Neutrophil (primary cell): ENCODE measurements at regions not wholly inside any gene's neighbourhood (a gene's known extent, or its start where the extent isn't known, plus 50 kb on each side); places are given as distances from the start of the nearest gene placed in this dataset.
"Not testable (repeated sequence)": the region's sequence is repeated elsewhere in the genome, so short reads cannot be mapped to it uniquely, and the experiment has no call there.

ENCODE experiments used
- H3K27ac ChIP-seq: fragments of 200-600 bp; sonication (generic); 2 replicates; pipeline ENCODE4 v1.5.1; 2016; ENCODE audit warnings: mild to moderate bottlenecking, moderate library complexity
- H3K27me3 ChIP-seq: fragments of 200-600 bp; sonication (generic); 2 replicates; pipeline ENCODE4 v1.6.0; 2016; ENCODE audit warnings: mild to moderate bottlenecking
- H3K36me3 ChIP-seq: fragments of 200-600 bp; sonication (generic); 2 replicates; pipeline ENCODE4 v1.5.1; 2017
- H3K4me1 ChIP-seq, 2 experiments: fragments of 200-600 bp in 1 of 2; sonication (generic) in 1 of 2; 1 replicate in 1 of 2; 2 replicates in 1 of 2; pipeline versions ENCODE4 v1.5.1 to v1.6.1; 2013 to 2016; ENCODE audit warnings: low read depth in 1 of 2, low read length in 1 of 2, mild to moderate bottlenecking in 1 of 2, moderate library complexity in 1 of 2; ENCODE audit not compliant: control insufficient read depth in 1 of 2, insufficient read depth in 1 of 2
- H3K4me3 ChIP-seq, 2 experiments: fragments of 200-600 bp in 1 of 2; sonication (generic) in 1 of 2; 1 replicate in 1 of 2; 2 replicates in 1 of 2; pipeline ENCODE4 v1.5.1; 2013 to 2016; ENCODE audit warnings: low read depth in 1 of 2, low read length in 1 of 2, mild to moderate bottlenecking in 1 of 2, moderate library complexity in 1 of 2
- H3K9me3 ChIP-seq: fragments of 200-600 bp; sonication (generic); 2 replicates; pipeline ENCODE4 v1.5.1; 2016
- TF ChIP-seq, protein P1 (sequence below): fragments of 200-600 bp; sonication (generic); IDR thresholded peaks from 2 replicates; pipeline ENCODE4 v1.5.1; 2016; ENCODE audit warnings: antibody characterized with exemption

DNA sequence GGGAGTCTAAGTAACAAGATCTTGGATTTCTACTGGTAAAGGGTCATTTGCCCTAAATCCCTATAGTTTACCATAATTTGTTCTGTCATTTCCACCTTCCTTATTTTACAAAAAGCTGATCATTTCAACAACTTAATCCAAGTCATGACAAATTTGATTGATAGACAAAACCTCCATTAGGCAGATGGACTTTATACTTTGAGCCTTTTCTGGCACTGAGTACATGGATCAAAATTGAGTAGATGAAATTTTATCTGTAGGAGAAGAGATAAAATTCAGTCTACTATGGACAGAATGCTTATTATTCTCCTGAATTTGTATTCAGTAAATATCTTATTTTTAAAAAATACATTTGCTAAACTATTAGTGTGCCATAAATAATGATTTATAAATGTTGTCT lies 62.6 kb upstream of the NRIP1 start:
- no peak overlapping the region for H3K4me3 ChIP-seq
- no peaks in the 10 kb centered on the region for H3K36me3 ChIP-seq
- H3K9me3 ChIP-seq = no peaks in the 10 kb centered on the region
- TF ChIP-seq, protein P1, sequence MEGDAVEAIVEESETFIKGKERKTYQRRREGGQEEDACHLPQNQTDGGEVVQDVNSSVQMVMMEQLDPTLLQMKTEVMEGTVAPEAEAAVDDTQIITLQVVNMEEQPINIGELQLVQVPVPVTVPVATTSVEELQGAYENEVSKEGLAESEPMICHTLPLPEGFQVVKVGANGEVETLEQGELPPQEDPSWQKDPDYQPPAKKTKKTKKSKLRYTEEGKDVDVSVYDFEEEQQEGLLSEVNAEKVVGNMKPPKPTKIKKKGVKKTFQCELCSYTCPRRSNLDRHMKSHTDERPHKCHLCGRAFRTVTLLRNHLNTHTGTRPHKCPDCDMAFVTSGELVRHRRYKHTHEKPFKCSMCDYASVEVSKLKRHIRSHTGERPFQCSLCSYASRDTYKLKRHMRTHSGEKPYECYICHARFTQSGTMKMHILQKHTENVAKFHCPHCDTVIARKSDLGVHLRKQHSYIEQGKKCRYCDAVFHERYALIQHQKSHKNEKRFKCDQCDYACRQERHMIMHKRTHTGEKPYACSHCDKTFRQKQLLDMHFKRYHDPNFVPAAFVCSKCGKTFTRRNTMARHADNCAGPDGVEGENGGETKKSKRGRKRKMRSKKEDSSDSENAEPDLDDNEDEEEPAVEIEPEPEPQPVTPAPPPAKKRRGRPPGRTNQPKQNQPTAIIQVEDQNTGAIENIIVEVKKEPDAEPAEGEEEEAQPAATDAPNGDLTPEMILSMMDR = no peak
- no peaks in the 10 kb centered on the region for H3K4me1 ChIP-seq
- H3K27ac ChIP-seq = no peak overlapping the region
- H3K27me3 ChIP-seq = no peaks in the 10 kb centered on the region

DNA sequence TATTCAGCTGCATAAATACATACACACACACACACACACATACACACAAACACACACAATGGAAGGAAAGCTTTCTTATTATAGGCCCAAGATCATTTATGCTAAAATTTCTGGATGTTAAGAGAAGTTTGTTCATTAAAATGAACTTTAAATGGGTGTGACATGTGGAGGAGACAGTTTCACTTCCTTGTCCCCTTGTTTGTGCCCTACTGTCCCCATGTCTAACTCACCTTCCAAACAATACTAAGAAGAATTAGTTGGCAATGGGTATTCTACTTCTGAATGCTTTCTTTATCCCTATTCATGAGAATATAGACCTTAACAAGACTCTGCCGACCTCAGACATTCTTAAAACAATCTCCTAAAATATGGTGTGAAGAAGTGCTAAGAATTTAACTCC lies 63.5 kb upstream of the NRIP1 start:
- Histone ChIP-seq H3K27me3 (no peaks in the 10 kb centered on the region), H3K4me1 (no peaks in the 10 kb centered on the region), H3K36me3 (no peaks in the 10 kb centered on the region), H3K9me3 (no peaks in the 10 kb centered on the region), H3K4me3 (no peak overlapping the region), H3K27ac (no peak overlapping the region)
- TF ChIP-seq, protein P1 = no peak

DNA sequence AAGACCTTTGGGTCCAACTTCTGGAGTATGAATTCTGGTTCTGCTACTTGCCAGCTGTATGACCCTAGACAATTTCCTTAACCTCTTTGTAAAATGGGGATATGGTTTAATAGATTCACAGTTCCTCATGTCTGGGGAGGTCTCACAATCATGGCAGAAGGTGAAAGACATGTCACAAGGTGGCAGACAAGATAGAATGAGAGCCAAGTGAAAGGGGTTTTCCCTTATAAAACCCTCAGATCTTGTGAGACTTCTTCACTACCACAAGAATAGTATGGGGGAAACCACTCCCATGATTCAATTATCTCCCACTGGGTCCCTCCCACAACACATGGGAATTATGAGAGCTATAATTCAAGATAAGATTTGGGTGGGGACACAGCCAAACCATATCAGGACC lies 63.9 kb upstream of the NRIP1 start:
- not testable (repeated sequence) for H3K4me3 ChIP-seq, H3K9me3 ChIP-seq, H3K27me3 ChIP-seq, H3K4me1 ChIP-seq, H3K36me3 ChIP-seq, H3K27ac ChIP-seq

DNA sequence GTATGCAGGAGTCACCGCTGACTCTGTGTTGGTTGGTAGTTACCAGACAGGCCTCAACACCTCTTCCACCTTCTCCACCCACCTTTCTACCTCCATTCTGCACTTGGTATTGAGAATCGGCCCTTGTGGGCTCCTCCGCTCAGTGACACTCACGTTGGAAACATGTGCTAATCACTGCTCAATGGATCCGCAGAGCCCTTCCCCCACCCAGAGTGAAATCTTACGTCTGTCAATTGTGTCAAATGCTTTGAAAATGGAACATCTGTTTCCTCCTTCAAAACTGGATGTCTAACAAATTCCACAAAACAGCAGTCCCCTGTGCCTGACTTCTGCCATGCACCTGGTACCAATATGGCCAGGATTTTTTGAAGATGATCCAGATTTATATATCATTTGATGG lies 65.5 kb upstream of the NRIP1 start:
- Histone ChIP-seq H3K36me3 (no peaks in the 10 kb centered on the region), H3K27me3 (no peaks in the 10 kb centered on the region), H3K27ac (no peak overlapping the region), H3K4me3 (no peak overlapping the region), H3K4me1 (peaks cover 0 to 6% of the 10 kb centered on the region in 2 experiments), H3K9me3 (no peaks in the 10 kb centered on the region)
- TF ChIP-seq, protein P1 = no peak

DNA sequence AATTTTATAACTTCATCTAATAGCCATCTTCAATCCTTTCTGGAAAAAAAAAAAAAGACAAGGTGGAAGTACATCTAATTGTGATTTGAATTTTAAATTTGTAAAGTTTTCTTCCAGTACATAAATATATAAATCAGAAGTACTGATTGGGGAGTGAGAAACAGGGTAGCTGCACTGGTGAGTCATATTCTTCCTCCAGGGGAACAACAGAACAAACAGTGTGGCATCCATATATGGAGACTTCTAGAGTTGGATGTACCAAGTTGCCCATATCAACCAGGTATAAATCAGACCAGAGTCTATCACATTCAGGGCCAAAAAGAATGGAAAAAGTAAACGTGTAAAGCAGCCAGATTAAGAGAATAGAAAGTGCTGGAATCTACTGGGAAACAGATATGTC lies 66.0 kb upstream of the NRIP1 start:
- H3K4me1 ChIP-seq = peaks cover 0 to 6% of the 10 kb centered on the region in 2 experiments
- no peaks in the 10 kb centered on the region for H3K9me3 ChIP-seq
- H3K27me3 ChIP-seq = no peaks in the 10 kb centered on the region
- H3K27ac ChIP-seq = no peak overlapping the region
- no peaks in the 10 kb centered on the region for H3K36me3 ChIP-seq
- no peak overlapping the region for H3K4me3 ChIP-seq
- TF ChIP-seq, protein P1 = no peak

DNA sequence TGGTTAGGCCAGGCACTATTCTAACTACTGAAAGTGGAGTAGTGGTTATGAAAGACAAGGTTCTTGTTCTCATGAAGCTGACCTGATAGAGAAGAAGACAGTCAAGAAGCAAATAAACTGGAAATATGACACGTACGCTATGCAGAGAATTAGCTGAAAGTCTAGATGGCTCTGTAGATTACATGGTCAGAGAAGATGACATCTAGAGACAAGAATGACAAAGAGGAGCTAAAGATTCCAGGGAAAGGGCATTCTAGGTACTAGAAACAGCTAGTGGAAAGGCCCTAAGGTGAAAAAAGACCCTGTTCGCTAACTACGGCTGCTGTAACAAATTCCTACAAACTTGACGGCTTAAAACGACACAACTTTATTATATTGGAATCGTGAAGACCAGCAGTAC lies 68.0 kb upstream of the NRIP1 start:
- H3K27me3 ChIP-seq = no peaks in the 10 kb centered on the region
- no peaks in the 10 kb centered on the region for H3K9me3 ChIP-seq
- TF ChIP-seq, protein P1 = no peak
- H3K4me1 ChIP-seq = peaks cover 0 to 6% of the 10 kb centered on the region in 2 experiments
- H3K36me3 ChIP-seq = no peaks in the 10 kb centered on the region
- no peak overlapping the region for H3K4me3 ChIP-seq
- no peak overlapping the region for H3K27ac ChIP-seq
